Subcutaneous abdominal adipose tissue (tissue), 5 donors: ENCODE measurements at regions not wholly inside any gene's neighbourhood (a gene's known extent, or its start where the extent isn't known, plus 50 kb on each side); places are given as distances from the start of the nearest gene placed in this dataset.

Experiments
- H3K27ac ChIP-seq: one replicate; pipeline ENCODE4 v1.7.0; 2013; ENCODE audit warnings: low read depth, mild to moderate bottlenecking, inconsistent platforms, low read length, moderate library complexity
- H3K27me3 ChIP-seq, 5 donors: one replicate each; pipeline ENCODE4 v1.7.0; 2013; ENCODE audit warnings: low read length in 5 of 5, inconsistent platforms in 1 of 5; ENCODE audit not compliant: control insufficient read depth in 5 of 5, insufficient read depth in 4 of 5
- H3K36me3 ChIP-seq, 5 donors: one replicate each; pipeline ENCODE4 v1.7.0; 2013; ENCODE audit warnings: low read length in 5 of 5; ENCODE audit not compliant: control insufficient read depth in 5 of 5, insufficient read depth in 5 of 5
- H3K4me1 ChIP-seq, 5 donors: one replicate each; pipeline ENCODE4 v1.7.0; 2013; ENCODE audit warnings: low read length in 5 of 5, mild to moderate bottlenecking in 3 of 5, moderate library complexity in 1 of 5; ENCODE audit not compliant: control insufficient read depth in 5 of 5, insufficient read depth in 5 of 5
- H3K4me3 ChIP-seq, 5 donors: one replicate each; pipeline ENCODE4 v1.7.0; 2013; ENCODE audit warnings: low read length in 5 of 5, low read depth in 1 of 5
- H3K9ac ChIP-seq, 5 donors: one replicate each; pipeline ENCODE4 v1.7.0; 2013; ENCODE audit warnings: low read length in 5 of 5, mild to moderate bottlenecking in 4 of 5, moderate library complexity in 3 of 5
- H3K9me3 ChIP-seq, 5 donors: one replicate each; pipeline ENCODE4 v1.7.0; 2013; ENCODE audit warnings: low read length in 5 of 5; ENCODE audit not compliant: control insufficient read depth in 5 of 5
- donor health status: healthy.
- donor health status: healthy.
- donor health status: healthy.
- donor health status: healthy.
- donor health status: healthy.

DNA sequence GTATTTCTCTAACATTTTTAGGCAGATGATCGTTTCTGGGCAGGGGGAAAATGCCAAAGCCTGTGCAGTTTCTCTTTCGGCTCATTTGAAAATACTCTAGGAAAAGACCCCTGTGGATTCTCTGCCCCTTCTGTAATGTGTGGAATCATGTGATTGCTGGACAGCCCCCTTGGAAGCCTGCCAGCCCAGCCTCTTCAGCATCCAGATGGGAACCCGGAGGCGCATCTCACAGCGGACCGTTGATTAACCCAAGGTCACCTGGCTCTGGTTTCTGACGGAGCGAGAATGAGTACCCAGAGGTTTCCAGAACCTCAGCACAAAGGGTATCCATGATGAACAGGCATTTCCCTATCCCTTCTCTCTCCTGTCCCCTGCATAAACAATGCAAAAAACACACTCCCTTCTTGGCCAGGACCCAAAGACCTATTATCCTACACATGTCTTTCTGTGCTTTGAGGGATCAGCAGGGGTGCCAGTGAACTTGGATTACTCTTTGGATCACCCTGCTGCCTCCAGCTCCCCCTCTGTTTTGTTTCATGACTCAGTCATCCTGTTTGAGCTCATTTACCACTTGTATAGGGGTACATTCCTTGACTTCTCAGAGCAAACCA is 957.1 kb upstream of the RBFOX1 start:
- Histone ChIP-seq H3K27me3 (peaks cover 0 to 7% (median 0%) of the 10 kb centered on the region in 5 donors), H3K9me3 (peaks cover 0 to 11% (median 4%) of the 10 kb centered on the region in 5 donors), H3K9ac (no peak overlapping the region), H3K4me3 (no peak overlapping the region), H3K27ac (no peak overlapping the region), H3K4me1 (no peaks in the 10 kb centered on the region), H3K36me3 (no peaks in the 10 kb centered on the region)

DNA sequence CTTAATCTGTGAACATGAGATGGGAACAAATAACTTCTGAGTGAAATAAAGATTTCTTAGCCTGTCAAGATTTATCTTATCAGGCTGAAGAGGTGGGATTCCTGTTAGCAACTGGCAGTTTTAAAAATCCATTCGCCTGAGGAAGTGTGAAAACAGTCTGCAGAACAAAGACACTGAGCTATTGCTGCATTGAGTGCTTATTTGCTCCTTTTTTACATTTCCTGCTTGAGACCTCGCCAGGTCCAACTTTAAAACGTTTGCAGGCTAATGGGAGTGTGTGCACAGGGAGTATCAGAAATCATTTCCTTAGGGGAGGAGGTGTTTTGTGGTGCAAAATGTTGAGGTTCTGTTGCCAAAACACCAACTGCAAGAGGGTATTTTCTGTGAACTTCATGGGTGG is 957.8 kb upstream of the RBFOX1 start:
- Histone ChIP-seq H3K27me3 (peaks cover 0 to 7% (median 0%) of the 10 kb centered on the region in 5 donors), H3K4me3 (no peak overlapping the region), H3K27ac (no peak overlapping the region), H3K4me1 (no peaks in the 10 kb centered on the region), H3K9me3 (peaks cover 0 to 11% (median 4%) of the 10 kb centered on the region in 5 donors), H3K9ac (no peak overlapping the region), H3K36me3 (no peaks in the 10 kb centered on the region)

GRCh38 chr16:6364846-6365245 is 967.8 kb upstream of the RBFOX1 start:
- Histone ChIP-seq H3K4me3 (no peak overlapping the region), H3K27me3 (no peaks in the 10 kb centered on the region), H3K9ac (no peak overlapping the region), H3K36me3 (no peaks in the 10 kb centered on the region), H3K9me3 (peaks cover 0 to 8% (median 1%) of the 10 kb centered on the region in 5 donors), H3K27ac (no peak overlapping the region), H3K4me1 (no peaks in the 10 kb centered on the region)

DNA sequence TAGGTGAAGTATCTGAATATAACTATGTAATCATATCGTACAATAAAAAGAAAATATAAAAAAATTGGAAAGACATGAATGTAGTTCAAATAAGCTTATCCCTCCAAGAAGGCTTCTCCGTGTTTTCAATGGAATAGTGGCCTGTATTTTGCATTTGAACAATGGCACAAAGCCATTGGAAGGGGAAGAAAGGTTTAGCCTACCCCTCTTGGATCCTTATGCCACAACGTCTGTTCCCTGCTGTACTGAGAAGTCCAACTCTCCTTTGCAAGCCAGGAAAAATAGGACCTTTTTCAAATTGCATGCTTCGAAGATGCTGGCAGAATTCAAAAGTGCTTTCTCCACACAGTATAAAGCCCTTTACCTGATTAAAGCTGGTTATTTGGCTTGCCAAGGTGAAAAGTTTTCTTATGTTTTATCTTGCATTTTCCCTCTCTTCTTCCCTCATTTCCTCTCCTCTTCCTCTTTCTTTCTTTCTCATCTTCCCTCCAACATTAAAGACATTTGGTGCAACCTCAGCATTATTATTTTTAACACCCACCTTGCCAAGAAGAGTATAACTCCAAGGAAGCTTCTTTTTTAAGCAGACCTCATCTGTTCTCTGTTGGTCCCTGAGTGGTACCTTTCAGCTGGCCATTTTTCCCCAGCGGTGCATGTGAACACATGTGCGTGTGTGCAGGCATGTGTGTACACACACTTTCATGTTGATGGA is 968.6 kb upstream of the RBFOX1 start:
- Histone ChIP-seq H3K9me3 (peaks cover 0 to 8% (median 0%) of the 10 kb centered on the region in 5 donors), H3K27me3 (no peaks in the 10 kb centered on the region)

DNA sequence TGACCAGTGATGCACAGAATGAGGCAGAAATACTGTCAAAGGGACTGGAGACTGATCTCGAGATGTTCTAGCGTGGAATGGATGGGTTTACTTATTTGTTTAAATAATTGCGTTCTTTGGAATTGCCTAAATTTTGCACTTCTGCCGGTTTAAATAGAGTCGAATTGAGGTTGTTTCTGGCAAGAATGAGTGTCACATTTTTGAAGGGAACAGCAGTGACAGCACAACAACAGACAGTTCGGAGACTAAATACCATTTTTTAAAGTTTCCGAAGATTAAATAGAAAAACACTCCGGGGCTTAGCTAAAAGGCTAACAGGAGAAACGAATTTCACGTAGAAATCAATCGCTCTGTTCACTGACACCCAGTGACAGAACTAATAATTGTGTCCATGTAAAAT is 969.2 kb upstream of the RBFOX1 start:
- H3K9me3 ChIP-seq: peaks cover 0 to 6% (median 0%) of the 10 kb centered on the region in 5 donors
- H3K4me1 ChIP-seq: no peaks in the 10 kb centered on the region
- no peak overlapping the region for H3K27ac ChIP-seq
- H3K36me3 ChIP-seq: no peaks in the 10 kb centered on the region
- H3K9ac ChIP-seq: no peak overlapping the region
- no peak overlapping the region for H3K4me3 ChIP-seq
- H3K27me3 ChIP-seq: no peaks in the 10 kb centered on the region

More for the DNA sequence above, 968.6 kb upstream of the RBFOX1 start:
- no peak overlapping the region for H3K4me3 ChIP-seq
- no peaks in the 10 kb centered on the region for H3K4me1 ChIP-seq
- H3K36me3 ChIP-seq: no peaks in the 10 kb centered on the region
- no peak overlapping the region for H3K9ac ChIP-seq
- H3K27ac ChIP-seq: no peak overlapping the region

- Histone ChIP-seq H3K4me3 (no peak overlapping the region), H3K36me3 (no peaks in the 10 kb centered on the region), H3K27me3 (no peaks in the 10 kb centered on the region), H3K27ac (no peak overlapping the region), H3K9me3 (peaks cover 0 to 6% (median 0%) of the 10 kb centered on the region in 5 donors), H3K9ac (no peak overlapping the region), H3K4me1 (no peaks in the 10 kb centered on the region)
These were observed 970.3 kb upstream of the RBFOX1 start for GRCh38 chr16:6362321-6362720.

- H3K9ac ChIP-seq: no peak overlapping the region
- H3K4me1 ChIP-seq: no peaks in the 10 kb centered on the region
- no peak overlapping the region for H3K4me3 ChIP-seq
- no peaks in the 10 kb centered on the region for H3K27me3 ChIP-seq
- H3K9me3 ChIP-seq: peaks cover 0 to 3% (median 0%) of the 10 kb centered on the region in 5 donors
- H3K36me3 ChIP-seq: no peaks in the 10 kb centered on the region
- no peak overlapping the region for H3K27ac ChIP-seq
These were observed 972.0 kb upstream of the RBFOX1 start for GRCh38 chr16:6360641-6361040.

GRCh38 chr16:6356911-6357310 is 975.7 kb upstream of the RBFOX1 start:
- Histone ChIP-seq H3K4me1 (no peaks in the 10 kb centered on the region), H3K27ac (no peak overlapping the region), H3K27me3 (no peaks in the 10 kb centered on the region), H3K36me3 (no peaks in the 10 kb centered on the region), H3K4me3 (no peak overlapping the region), H3K9me3 (peaks cover 0 to 5% (median 0%) of the 10 kb centered on the region in 5 donors), H3K9ac (no peak overlapping the region)

- H3K4me1 ChIP-seq: no peaks in the 10 kb centered on the region
- H3K9ac ChIP-seq: no peak overlapping the region
- H3K36me3 ChIP-seq: no peaks in the 10 kb centered on the region
- peaks cover 0 to 7% (median 0%) of the 10 kb centered on the region in 5 donors for H3K9me3 ChIP-seq
- no peaks in the 10 kb centered on the region for H3K27me3 ChIP-seq
- no peak overlapping the region for H3K4me3 ChIP-seq
- no peak overlapping the region for H3K27ac ChIP-seq
These were observed 982.9 kb upstream of the RBFOX1 start for GRCh38 chr16:6349725-6350124.

GRCh38 chr16:6345090-6345489 is 987.6 kb upstream of the RBFOX1 start:
- H3K4me3 ChIP-seq: no peak overlapping the region
- no peaks in the 10 kb centered on the region for H3K36me3 ChIP-seq
- no peaks in the 10 kb centered on the region for H3K4me1 ChIP-seq
- H3K9ac ChIP-seq: no peak overlapping the region
- H3K27ac ChIP-seq: no peak overlapping the region
- no peaks in the 10 kb centered on the region for H3K27me3 ChIP-seq
- H3K9me3 ChIP-seq: peaks cover 0 to 15% (median 9%) of the 10 kb centered on the region in 5 donors
